ENCODE measurements at regions not wholly inside any gene's neighbourhood (a gene's known extent, or its start where the extent isn't known, plus 50 kb on each side); places are given as distances from the start of the nearest gene placed in this dataset.

DNA sequence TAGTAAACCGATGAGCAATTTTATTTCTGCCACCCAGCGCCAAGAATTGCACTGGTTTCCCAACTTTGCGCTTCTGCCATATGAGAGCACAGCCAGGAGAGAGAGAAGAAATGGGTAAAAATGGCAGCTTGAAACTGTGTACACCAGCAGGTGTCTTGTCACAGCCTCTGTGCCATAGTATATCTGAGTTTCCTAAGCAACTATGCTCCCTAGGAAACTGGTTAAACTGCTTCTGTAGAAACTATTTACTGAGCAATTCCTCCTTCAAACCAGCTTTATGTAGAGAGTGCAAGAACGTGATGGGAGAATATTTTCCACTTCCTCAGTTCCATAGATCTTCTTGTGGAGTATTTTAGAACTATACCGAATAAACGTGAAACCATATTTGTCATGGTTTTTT, 1361.3 kb downstream of the PCDH9 start:
- Histone ChIP-seq H3K4me3 (no peak overlapping the region), H3K4me1 (ENCODE audit: control insufficient read depth, insufficient read depth, low read length) (no peaks in the 10 kb centered on the region), H3K4me2 (ENCODE audit: control insufficient read depth, insufficient read depth) (no peak overlapping the region), H3K79me2 (ENCODE audit: control insufficient read depth, insufficient read depth, low read length) (no peaks in the 10 kb centered on the region), H3K36me3 (ENCODE audit: control insufficient read depth in 2 of 2, insufficient read depth in 2 of 2, low read length in 1 of 2) (no peaks in the 10 kb centered on the region), H4K20me1 (ENCODE audit: control insufficient read depth, insufficient read depth) (no peaks in the 10 kb centered on the region), H3K9ac (ENCODE audit: control insufficient read depth, insufficient read depth, low read length) (no peak overlapping the region), H2AFZ (ENCODE audit: control insufficient read depth, low read depth, low read length) (no peak overlapping the region), H3K27ac (ENCODE audit: control insufficient read depth, insufficient read depth) (no peak overlapping the region), H3K9me3 (replicated peaks; ENCODE audit: control insufficient read depth, insufficient read depth, low read length) (no peaks in the 10 kb centered on the region), H3K27me3 (replicated peaks in 1 of 2; ENCODE audit: control insufficient read depth in 2 of 2, insufficient read depth in 2 of 2, low read length in 1 of 2) (no peaks in the 10 kb centered on the region)
- BruUV-seq (replicated peaks): no TSS peak
- ChIA-PET CTCF (no interaction called here), RAD21 (ENCODE audit: unreplicated experiment) (no interaction called here), SMC1A (ENCODE audit: uncharacterized antibody, unreplicated experiment) (no interaction called here), POLR2A (no interaction called here)
- ATAC-seq (no peak), DNase-seq (ENCODE audit: low read depth, low spot score) (no peak), FAIRE-seq (no peak)
- TF ChIP-seq, protein P1, sequence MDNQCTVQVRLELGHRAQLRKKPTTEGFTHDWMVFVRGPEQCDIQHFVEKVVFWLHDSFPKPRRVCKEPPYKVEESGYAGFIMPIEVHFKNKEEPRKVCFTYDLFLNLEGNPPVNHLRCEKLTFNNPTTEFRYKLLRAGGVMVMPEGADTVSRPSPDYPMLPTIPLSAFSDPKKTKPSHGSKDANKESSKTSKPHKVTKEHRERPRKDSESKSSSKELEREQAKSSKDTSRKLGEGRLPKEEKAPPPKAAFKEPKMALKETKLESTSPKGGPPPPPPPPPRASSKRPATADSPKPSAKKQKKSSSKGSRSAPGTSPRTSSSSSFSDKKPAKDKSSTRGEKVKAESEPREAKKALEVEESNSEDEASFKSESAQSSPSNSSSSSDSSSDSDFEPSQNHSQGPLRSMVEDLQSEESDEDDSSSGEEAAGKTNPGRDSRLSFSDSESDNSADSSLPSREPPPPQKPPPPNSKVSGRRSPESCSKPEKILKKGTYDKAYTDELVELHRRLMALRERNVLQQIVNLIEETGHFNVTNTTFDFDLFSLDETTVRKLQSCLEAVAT (IDR thresholded peaks at IDR 0.05): no peak
- TF ChIP-seq TARDBP (IDR thresholded peaks at IDR 0.05; ENCODE audit: borderline replicate concordance): no peak
- TF ChIP-seq ZBED1 (IDR thresholded peaks at IDR 0.05; ENCODE audit: borderline replicate concordance): no peak
- WGBS (ENCODE audit: insufficient coverage, insufficient replicate concordance, low lambda C conversion rate, missing lambda C conversion rate): 52% methylated on average over 6 of the region's 6 CpGs
- intact Hi-C loops (cut with micrococcal nuclease; ENCODE audit: unreplicated experiment) (no loop called here), in situ Hi-C loops (cut with MboI) (no loop called here)

DNA sequence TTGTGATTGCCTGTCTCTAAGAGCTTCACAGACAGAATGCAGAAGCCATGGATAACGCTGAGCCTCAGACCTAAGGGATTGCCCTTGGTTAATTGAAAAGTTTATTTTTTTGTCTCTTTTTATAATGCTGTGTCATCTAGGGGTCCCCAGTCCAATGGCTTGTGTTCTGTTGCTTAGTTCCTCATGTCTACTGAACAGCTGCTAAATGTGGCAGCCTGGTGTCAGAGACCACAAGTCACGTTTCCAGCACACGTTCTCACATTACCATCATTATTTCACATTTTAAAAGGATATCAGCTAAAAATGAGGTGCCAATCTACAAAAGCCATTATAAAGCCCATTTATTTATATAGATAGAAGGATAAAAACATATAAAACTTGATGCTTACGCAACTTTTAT, 1362.0 kb downstream of the PCDH9 start:
- RAD21 ChIA-PET (ENCODE audit: unreplicated experiment): no interaction called here
- POLR2A ChIA-PET: no interaction called here
- 14% methylated on average over 4 of the region's 4 CpGs for WGBS (ENCODE audit: insufficient coverage, insufficient replicate concordance, low lambda C conversion rate, missing lambda C conversion rate)
- Histone ChIP-seq H2AFZ (ENCODE audit: control insufficient read depth, low read depth, low read length) (no peak overlapping the region), H4K20me1 (ENCODE audit: control insufficient read depth, insufficient read depth) (no peaks in the 10 kb centered on the region), H3K4me3 (no peak overlapping the region), H3K27me3 (replicated peaks in 1 of 2; ENCODE audit: control insufficient read depth in 2 of 2, insufficient read depth in 2 of 2, low read length in 1 of 2) (no peaks in the 10 kb centered on the region), H3K4me2 (ENCODE audit: control insufficient read depth, insufficient read depth) (no peak overlapping the region), H3K4me1 (ENCODE audit: control insufficient read depth, insufficient read depth, low read length) (no peaks in the 10 kb centered on the region), H3K36me3 (ENCODE audit: control insufficient read depth in 2 of 2, insufficient read depth in 2 of 2, low read length in 1 of 2) (no peaks in the 10 kb centered on the region), H3K27ac (ENCODE audit: control insufficient read depth, insufficient read depth) (no peak overlapping the region), H3K79me2 (ENCODE audit: control insufficient read depth, insufficient read depth, low read length) (no peaks in the 10 kb centered on the region), H3K9ac (ENCODE audit: control insufficient read depth, insufficient read depth, low read length) (no peak overlapping the region), H3K9me3 (replicated peaks; ENCODE audit: control insufficient read depth, insufficient read depth, low read length) (no peaks in the 10 kb centered on the region)
- SMC1A ChIA-PET (ENCODE audit: uncharacterized antibody, unreplicated experiment): no interaction called here
- CTCF ChIA-PET: no interaction called here
- ATAC-seq (no peak), FAIRE-seq (no peak), DNase-seq (ENCODE audit: low read depth, low spot score) (no peak)
- intact Hi-C loops (cut with micrococcal nuclease; ENCODE audit: unreplicated experiment) (no loop called here), in situ Hi-C loops (cut with MboI) (no loop called here)
- no TSS peak for BruUV-seq (replicated peaks)
- TF ChIP-seq HCFC1 (IDR thresholded peaks at IDR 0.05; ENCODE audit: low read length) (no peak), HDGF (IDR thresholded peaks at IDR 0.05) (no peak), SMAD1 (IDR thresholded peaks at IDR 0.05; ENCODE audit: low read depth, partially characterized antibody) (no peak), ZNF217 (IDR thresholded peaks at IDR 0.05) (no peak)
- TF ChIP-seq, protein P2, sequence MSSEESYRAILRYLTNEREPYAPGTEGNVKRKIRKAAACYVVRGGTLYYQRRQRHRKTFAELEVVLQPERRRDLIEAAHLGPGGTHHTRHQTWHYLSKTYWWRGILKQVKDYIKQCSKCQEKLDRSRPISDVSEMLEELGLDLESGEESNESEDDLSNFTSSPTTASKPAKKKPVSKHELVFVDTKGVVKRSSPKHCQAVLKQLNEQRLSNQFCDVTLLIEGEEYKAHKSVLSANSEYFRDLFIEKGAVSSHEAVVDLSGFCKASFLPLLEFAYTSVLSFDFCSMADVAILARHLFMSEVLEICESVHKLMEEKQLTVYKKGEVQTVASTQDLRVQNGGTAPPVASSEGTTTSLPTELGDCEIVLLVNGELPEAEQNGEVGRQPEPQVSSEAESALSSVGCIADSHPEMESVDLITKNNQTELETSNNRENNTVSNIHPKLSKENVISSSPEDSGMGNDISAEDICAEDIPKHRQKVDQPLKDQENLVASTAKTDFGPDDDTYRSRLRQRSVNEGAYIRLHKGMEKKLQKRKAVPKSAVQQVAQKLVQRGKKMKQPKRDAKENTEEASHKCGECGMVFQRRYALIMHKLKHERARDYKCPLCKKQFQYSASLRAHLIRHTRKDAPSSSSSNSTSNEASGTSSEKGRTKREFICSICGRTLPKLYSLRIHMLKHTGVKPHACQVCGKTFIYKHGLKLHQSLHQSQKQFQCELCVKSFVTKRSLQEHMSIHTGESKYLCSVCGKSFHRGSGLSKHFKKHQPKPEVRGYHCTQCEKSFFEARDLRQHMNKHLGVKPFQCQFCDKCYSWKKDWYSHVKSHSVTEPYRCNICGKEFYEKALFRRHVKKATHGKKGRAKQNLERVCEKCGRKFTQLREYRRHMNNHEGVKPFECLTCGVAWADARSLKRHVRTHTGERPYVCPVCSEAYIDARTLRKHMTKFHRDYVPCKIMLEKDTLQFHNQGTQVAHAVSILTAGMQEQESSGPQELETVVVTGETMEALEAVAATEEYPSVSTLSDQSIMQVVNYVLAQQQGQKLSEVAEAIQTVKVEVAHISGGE (CRISPR knock-in tag; IDR thresholded peaks at IDR 0.05): no peak
- TF ChIP-seq, protein P3, sequence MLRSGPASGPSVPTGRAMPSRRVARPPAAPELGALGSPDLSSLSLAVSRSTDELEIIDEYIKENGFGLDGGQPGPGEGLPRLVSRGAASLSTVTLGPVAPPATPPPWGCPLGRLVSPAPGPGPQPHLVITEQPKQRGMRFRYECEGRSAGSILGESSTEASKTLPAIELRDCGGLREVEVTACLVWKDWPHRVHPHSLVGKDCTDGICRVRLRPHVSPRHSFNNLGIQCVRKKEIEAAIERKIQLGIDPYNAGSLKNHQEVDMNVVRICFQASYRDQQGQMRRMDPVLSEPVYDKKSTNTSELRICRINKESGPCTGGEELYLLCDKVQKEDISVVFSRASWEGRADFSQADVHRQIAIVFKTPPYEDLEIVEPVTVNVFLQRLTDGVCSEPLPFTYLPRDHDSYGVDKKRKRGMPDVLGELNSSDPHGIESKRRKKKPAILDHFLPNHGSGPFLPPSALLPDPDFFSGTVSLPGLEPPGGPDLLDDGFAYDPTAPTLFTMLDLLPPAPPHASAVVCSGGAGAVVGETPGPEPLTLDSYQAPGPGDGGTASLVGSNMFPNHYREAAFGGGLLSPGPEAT (IDR thresholded peaks at IDR 0.05; ENCODE audit: low read depth): no peak
- TF ChIP-seq, protein P4, sequence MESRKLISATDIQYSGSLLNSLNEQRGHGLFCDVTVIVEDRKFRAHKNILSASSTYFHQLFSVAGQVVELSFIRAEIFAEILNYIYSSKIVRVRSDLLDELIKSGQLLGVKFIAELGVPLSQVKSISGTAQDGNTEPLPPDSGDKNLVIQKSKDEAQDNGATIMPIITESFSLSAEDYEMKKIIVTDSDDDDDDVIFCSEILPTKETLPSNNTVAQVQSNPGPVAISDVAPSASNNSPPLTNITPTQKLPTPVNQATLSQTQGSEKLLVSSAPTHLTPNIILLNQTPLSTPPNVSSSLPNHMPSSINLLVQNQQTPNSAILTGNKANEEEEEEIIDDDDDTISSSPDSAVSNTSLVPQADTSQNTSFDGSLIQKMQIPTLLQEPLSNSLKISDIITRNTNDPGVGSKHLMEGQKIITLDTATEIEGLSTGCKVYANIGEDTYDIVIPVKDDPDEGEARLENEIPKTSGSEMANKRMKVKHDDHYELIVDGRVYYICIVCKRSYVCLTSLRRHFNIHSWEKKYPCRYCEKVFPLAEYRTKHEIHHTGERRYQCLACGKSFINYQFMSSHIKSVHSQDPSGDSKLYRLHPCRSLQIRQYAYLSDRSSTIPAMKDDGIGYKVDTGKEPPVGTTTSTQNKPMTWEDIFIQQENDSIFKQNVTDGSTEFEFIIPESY (IDR thresholded peaks at IDR 0.05): no peak
